ENCODE measurements at regions not wholly inside any gene's neighbourhood (a gene's known extent, or its start where the extent isn't known, plus 50 kb on each side); places are given as distances from the start of the nearest gene placed in this dataset.

GRCh38 chr10:130380056-130380455 lies 243.9 kb downstream of the GLRX3 start:
- TF ChIP-seq CTCF (conservative IDR thresholded peaks at IDR 0.05; ENCODE audit: low read depth, low read length) (no peak), EZH2 (IDR thresholded peaks at IDR 0.05; ENCODE audit: low read length, unreplicated experiment) (no peak)
